ENCODE measurements at regions not wholly inside any gene's neighbourhood (a gene's known extent, or its start where the extent isn't known, plus 50 kb on each side); places are given as distances from the start of the nearest gene placed in this dataset.

GRCh38 chr13:99722931-99723330 is 221.7 kb downstream of the TM9SF2 start:
- Histone ChIP-seq H3K27ac (ENCODE audit: low read depth in 1 of 2, low read length in 2 of 2) (no peak overlapping the region), H3K4me3 (replicated peaks in 1 of 3; ENCODE audit: low read depth in 2 of 3, low read length in 3 of 3) (no peak overlapping the region), H3K27me3 (ENCODE audit: control insufficient read depth in 2 of 2, insufficient read depth in 2 of 2, low read length in 2 of 2) (no peaks in the 10 kb centered on the region), H3K36me3 (replicated peaks in 1 of 2; ENCODE audit: control insufficient read depth in 1 of 2, insufficient read depth in 2 of 2, low read length in 2 of 2) (no peaks in the 10 kb centered on the region), H3K9ac (ENCODE audit: insufficient read depth, low read length, poor library complexity, severe bottlenecking) (no peak overlapping the region), H3K9me3 (replicated peaks in 1 of 2; ENCODE audit: control insufficient read depth in 1 of 2, insufficient read depth in 1 of 2, low read length in 2 of 2) (no peaks in the 10 kb centered on the region), H4K20me1 (ENCODE audit: insufficient read depth, low read length) (no peaks in the 10 kb centered on the region), H2AFZ (ENCODE audit: insufficient read depth, low read depth, low read length, poor library complexity, severe bottlenecking) (no peak overlapping the region), H3K4me1 (ENCODE audit: control insufficient read depth in 1 of 2, insufficient read depth in 2 of 2, low read length in 2 of 2) (peaks cover 0 to 6% of the 10 kb centered on the region in 2 donors), H3K79me2 (ENCODE audit: insufficient read depth, low read length) (no peaks in the 10 kb centered on the region), H3K4me2 (replicated peaks; ENCODE audit: extremely low read depth, low read length, poor library complexity, severe bottlenecking) (no peak overlapping the region)
- H3K27ac Mint-ChIP-seq, result no peak overlapping the region
- peaks cover 8% of the 10 kb centered on the region for H3K4me1 Mint-ChIP-seq
- H3K9me3 Mint-ChIP-seq, result no peaks in the 10 kb centered on the region
- no peak overlapping the region for H3K4me3 Mint-ChIP-seq
- whole genome bisulfite sequencing (ENCODE audit: insufficient coverage), result 88% methylated on average over 1 of the region's 7 CpGs
- peaks cover 0 to 1% (median 1%) of the 10 kb centered on the region in 3 donors for H3K27me3 Mint-ChIP-seq (ENCODE audit: low read depth in 3 of 3)
- H3K36me3 Mint-ChIP-seq, result no peaks in the 10 kb centered on the region
- DNase-seq, result no peak
- intact Hi-C loops (cut with micrococcal nuclease), result no loop called here
- no peak for TF ChIP-seq CTCF (IDR thresholded peaks at IDR 0.05)

- no peak overlapping the region for H2AFZ ChIP-seq (ENCODE audit: insufficient read depth, low read depth, low read length, poor library complexity, severe bottlenecking)
- WGBS (ENCODE audit: insufficient coverage), result no CpG with 5 or more reads among the region's 3 CpGs
Observed at GRCh38 chr13:99722338-99722818, 221.1 kb downstream of the TM9SF2 start.

More at GRCh38 chr13:99722338-99722818, 221.1 kb downstream of the TM9SF2 start:
- Histone ChIP-seq H3K9me3 (replicated peaks in 1 of 2; ENCODE audit: control insufficient read depth in 1 of 2, insufficient read depth in 1 of 2, low read length in 2 of 2) (no peaks in the 10 kb centered on the region), H3K4me3 (replicated peaks in 1 of 3; ENCODE audit: low read depth in 2 of 3, low read length in 3 of 3) (no peak overlapping the region), H3K27ac (ENCODE audit: low read depth in 1 of 2, low read length in 2 of 2) (no peak overlapping the region), H3K36me3 (replicated peaks in 1 of 2; ENCODE audit: control insufficient read depth in 1 of 2, insufficient read depth in 2 of 2, low read length in 2 of 2) (no peaks in the 10 kb centered on the region), H3K79me2 (ENCODE audit: insufficient read depth, low read length) (no peaks in the 10 kb centered on the region), H3K27me3 (ENCODE audit: control insufficient read depth in 2 of 2, insufficient read depth in 2 of 2, low read length in 2 of 2) (no peaks in the 10 kb centered on the region), H3K9ac (ENCODE audit: insufficient read depth, low read length, poor library complexity, severe bottlenecking) (no peak overlapping the region), H3K4me1 (ENCODE audit: control insufficient read depth in 1 of 2, insufficient read depth in 2 of 2, low read length in 2 of 2) (peaks cover 0 to 6% of the 10 kb centered on the region in 2 donors), H3K4me2 (replicated peaks; ENCODE audit: extremely low read depth, low read length, poor library complexity, severe bottlenecking) (no peak overlapping the region), H4K20me1 (ENCODE audit: insufficient read depth, low read length) (no peaks in the 10 kb centered on the region)
- Mint-ChIP-seq H3K36me3 (no peaks in the 10 kb centered on the region), H3K4me1 (peaks cover 8% of the 10 kb centered on the region), H3K4me3 (no peak overlapping the region), H3K9me3 (no peaks in the 10 kb centered on the region), H3K27me3 (ENCODE audit: low read depth in 3 of 3) (peaks cover 0 to 4% (median 3%) of the 10 kb centered on the region in 3 donors), H3K27ac (peak overlapping the region in 1 of 7 donors; percentile 33)
- intact Hi-C loops (cut with micrococcal nuclease), result no loop called here
- DNase-seq, result no peak
- no peak for TF ChIP-seq CTCF (IDR thresholded peaks at IDR 0.05)
